AG20443 (cell line): ENCODE measurements at regions not wholly inside any gene's neighbourhood (a gene's known extent, or its start where the extent isn't known, plus 50 kb on each side); places are given as distances from the start of the nearest gene placed in this dataset.
A peak's percentile ranks its signal among the peaks of the same experiment; 100 is the strongest.

Experiments
- DNase-seq: peaks from one replicate; pipeline ENCODE4 v3.0.0; 2012; ENCODE audit warnings: low spot score, mixed read lengths

- DNase-seq = no peak
Observed at GRCh38 chr1:94617134-94617805, 75.7 kb upstream of the F3 start.

GRCh38 chr1:94616506-94616905 lies 74.9 kb upstream of the F3 start:
- no peak for DNase-seq

- DNase-seq = no peak
Observed at GRCh38 chr1:94614996-94615395, 73.4 kb upstream of the F3 start.

- DNase-seq = no peak
Observed at GRCh38 chr1:94614168-94614815, 72.7 kb upstream of the F3 start.

- no peak for DNase-seq
Observed at GRCh38 chr1:94612525-94613204, 71.1 kb upstream of the F3 start.

- DNase-seq = no peak
Observed at GRCh38 chr1:94611681-94612475, 70.3 kb upstream of the F3 start.

- DNase-seq = no peak
Observed at GRCh38 chr1:94609619-94610018, 68.1 kb upstream of the F3 start.

GRCh38 chr1:94608852-94609530 lies 67.4 kb upstream of the F3 start:
- no peak for DNase-seq

GRCh38 chr1:94608142-94608851 lies 66.7 kb upstream of the F3 start:
- no peak for DNase-seq

- DNase-seq = no peak
Observed at GRCh38 chr1:94607398-94607797, 65.8 kb upstream of the F3 start.

GRCh38 chr1:94606471-94606870 lies 64.9 kb upstream of the F3 start:
- no peak for DNase-seq

GRCh38 chr1:94603663-94604062 lies 62.1 kb upstream of the F3 start:
- DNase-seq = no peak

- DNase-seq = no peak
Observed at GRCh38 chr1:94602802-94603625, 61.5 kb upstream of the F3 start.

- peak; percentile 75 for DNase-seq
Observed at GRCh38 chr1:94602316-94602715, 60.8 kb upstream of the F3 start.

- DNase-seq = no peak
Observed at GRCh38 chr1:94600556-94600955, 59.0 kb upstream of the F3 start.

- no peak for DNase-seq
Observed at GRCh38 chr1:94599095-94599813, 57.7 kb upstream of the F3 start.

- peak; percentile 56 for DNase-seq
Observed at GRCh38 chr1:94597701-94598100, 56.1 kb upstream of the F3 start.

GRCh38 chr1:94596260-94596659 lies 54.7 kb upstream of the F3 start:
- DNase-seq = no peak

- no peak for DNase-seq
Observed at GRCh38 chr1:94595658-94596057, 54.1 kb upstream of the F3 start.

GRCh38 chr1:94593611-94594010 lies 52.1 kb upstream of the F3 start:
- DNase-seq = no peak
